H9 (cell line): ENCODE measurements at regions not wholly inside any gene's neighbourhood (a gene's known extent, or its start where the extent isn't known, plus 50 kb on each side); places are given as distances from the start of the nearest gene placed in this dataset.

Source experiments
- DNase-seq: peaks from one replicate; pipeline ENCODE4 v3.0.0-alpha.2; 2017
- H2AFZ ChIP-seq: one replicate; pipeline ENCODE4 v1.6.1; 2013; ENCODE audit warnings: mild to moderate bottlenecking, low read length, control low read depth, moderate library complexity
- H2AK5ac ChIP-seq: 2 replicates; pipeline ENCODE4 v1.6.1; 2013; ENCODE audit warnings: low read length, control low read depth, mixed read lengths; ENCODE audit not compliant: insufficient read length
- H2BK120ac ChIP-seq: one replicate; pipeline ENCODE4 v1.6.1; 2013; ENCODE audit warnings: low read depth, mild to moderate bottlenecking, low read length, control low read depth, inconsistent platforms; ENCODE audit not compliant: poor library complexity, severe bottlenecking
- H2BK12ac ChIP-seq: 2 replicates; pipeline ENCODE4 v1.6.1; 2013; ENCODE audit warnings: low read length, control low read depth, mixed read lengths, low read depth; ENCODE audit not compliant: insufficient read length
- H2BK15ac ChIP-seq: 2 replicates; pipeline ENCODE4 v1.6.1; 2013; ENCODE audit warnings: low read depth, low read length, control low read depth
- H2BK20ac ChIP-seq: one replicate; pipeline ENCODE4 v1.6.1; 2013; ENCODE audit warnings: low read depth, mild to moderate bottlenecking, low read length, control low read depth, inconsistent platforms; ENCODE audit not compliant: poor library complexity, severe bottlenecking
- H2BK5ac ChIP-seq: 2 replicates; pipeline ENCODE4 v1.6.1; 2013; ENCODE audit warnings: low read length, control low read depth, mixed read lengths; ENCODE audit not compliant: insufficient read length
- H3K14ac ChIP-seq: 2 replicates; pipeline ENCODE4 v1.6.1; 2013; ENCODE audit warnings: low read length, control low read depth; ENCODE audit not compliant: insufficient read depth
- H3K18ac ChIP-seq: 2 replicates; pipeline ENCODE4 v1.6.1; 2013; ENCODE audit warnings: low read depth, mild to moderate bottlenecking, mixed read lengths, low read length, control low read depth; ENCODE audit not compliant: insufficient read length
- H3K23ac ChIP-seq: 2 replicates; pipeline ENCODE4 v1.6.1; 2013; ENCODE audit warnings: low read length, control low read depth, mixed read lengths, low read depth; ENCODE audit not compliant: insufficient read length
- H3K23me2 ChIP-seq: 2 replicates; pipeline ENCODE4 v1.6.1; 2013; ENCODE audit warnings: low read depth, mild to moderate bottlenecking, mixed read lengths, low read length, control low read depth; ENCODE audit not compliant: insufficient read length, poor library complexity, severe bottlenecking
- H3K27ac ChIP-seq: 2 replicates; pipeline ENCODE4 v1.5.1; 2013; ENCODE audit warnings: low read length, control low read depth, mixed read lengths, low read depth; ENCODE audit not compliant: insufficient read length
- H3K27me3 ChIP-seq: 2 replicates; pipeline ENCODE4 v1.6.1; 2013; ENCODE audit warnings: low read length, control low read depth, inconsistent platforms; ENCODE audit not compliant: insufficient read depth
- H3K4ac ChIP-seq: 2 replicates; pipeline ENCODE4 v1.6.1; 2013; ENCODE audit warnings: low read depth, mild to moderate bottlenecking, control low read depth, inconsistent platforms, low read length, moderate library complexity
- H3K4me1 ChIP-seq: 2 replicates; pipeline ENCODE4 v1.6.1; 2013; ENCODE audit warnings: low read length, control low read depth, inconsistent platforms; ENCODE audit not compliant: insufficient read depth
- H3K4me2 ChIP-seq: 2 replicates; pipeline ENCODE4 v1.6.1; 2013; ENCODE audit warnings: low read length, control low read depth, mixed read lengths; ENCODE audit not compliant: insufficient read length, insufficient read depth
- H3K56ac ChIP-seq: 2 replicates; pipeline ENCODE4 v1.6.1; 2013; ENCODE audit warnings: low read depth, mild to moderate bottlenecking, mixed read lengths, low read length, control low read depth; ENCODE audit not compliant: insufficient read length
- H3K79me1 ChIP-seq: 2 replicates; pipeline ENCODE4 v1.6.1; 2013; ENCODE audit warnings: low read depth, mild to moderate bottlenecking, moderate library complexity, low read length, control low read depth, inconsistent platforms; ENCODE audit not compliant: insufficient read depth, poor library complexity, severe bottlenecking
- H3K79me2 ChIP-seq: 2 replicates; pipeline ENCODE4 v1.6.1; 2013; ENCODE audit warnings: low read length, control low read depth, inconsistent platforms; ENCODE audit not compliant: insufficient read depth
- H3K9ac ChIP-seq: 2 replicates; pipeline ENCODE4 v1.6.1; 2013; ENCODE audit warnings: low read length, control low read depth, mixed read lengths; ENCODE audit not compliant: insufficient read length; ENCODE audit errors: extremely low read depth
- H3K9me3 ChIP-seq: one replicate; pipeline ENCODE4 v1.6.1; 2013; ENCODE audit warnings: low read depth, low read length, inconsistent platforms; ENCODE audit not compliant: control insufficient read depth
- H3T11ph ChIP-seq: one replicate; pipeline ENCODE4 v1.6.1; 2013; ENCODE audit warnings: mild to moderate bottlenecking, low read length, control low read depth, inconsistent platforms
- H4K20me1 ChIP-seq: one replicate; pipeline ENCODE4 v1.6.1; 2013; ENCODE audit not compliant: control insufficient read depth, insufficient read length, insufficient read depth
- H4K5ac ChIP-seq: 2 replicates; pipeline ENCODE4 v1.6.1; 2013; ENCODE audit warnings: low read depth, mild to moderate bottlenecking, mixed read lengths, low read length, control low read depth; ENCODE audit not compliant: insufficient read length
- H4K8ac ChIP-seq: replicated peaks from 2 replicates; pipeline ENCODE4 v1.6.1; 2013; ENCODE audit warnings: low read length, control low read depth, mixed read lengths, low read depth; ENCODE audit not compliant: insufficient read length
- H4K91ac ChIP-seq: 2 replicates; pipeline ENCODE4 v1.6.1; 2013; ENCODE audit warnings: low read depth, mild to moderate bottlenecking, moderate library complexity, mixed read lengths, low read length, control low read depth; ENCODE audit not compliant: insufficient read length
- H3K27ac Mint-ChIP-seq, 3 experiments: 2 replicates in 2 of 3; 3 replicates in 1 of 3; pipeline ENCODE4 v1.8.0; 2020 to 2021; ENCODE audit warnings: mixed read lengths in 3 of 3, mild to moderate bottlenecking in 1 of 3, moderate library complexity in 1 of 3
- H3K27me3 Mint-ChIP-seq: 2 replicates; pipeline ENCODE4 v1.8.0; 2021; ENCODE audit warnings: low read depth, mild to moderate bottlenecking, moderate library complexity, mixed read lengths
- H3K36me3 Mint-ChIP-seq, 3 experiments: 2 replicates in 2 of 3; 3 replicates in 1 of 3; pipeline ENCODE4 v1.8.0; 2020 to 2021; ENCODE audit warnings: low read depth in 3 of 3, mixed read lengths in 3 of 3; ENCODE audit not compliant: insufficient read depth in 1 of 3
- H3K4me1 Mint-ChIP-seq, 2 experiments: 2 replicates each; pipeline ENCODE4 v1.8.0; 2020; ENCODE audit warnings: mixed read lengths in 2 of 2
- H3K4me3 Mint-ChIP-seq, 2 experiments: 2 replicates in 1 of 2; 3 replicates in 1 of 2; pipeline ENCODE4 v1.8.0; 2020 to 2021; ENCODE audit warnings: mild to moderate bottlenecking in 2 of 2, mixed read lengths in 2 of 2, moderate library complexity in 1 of 2
- H3K9me3 Mint-ChIP-seq, 2 experiments: 2 replicates in 1 of 2; 3 replicates in 1 of 2; pipeline ENCODE4 v1.8.0; 2020; ENCODE audit warnings: mild to moderate bottlenecking in 2 of 2, mixed read lengths in 2 of 2, moderate library complexity in 1 of 2
- WGBS: extraction: QIAGEN DNeasy Blood & Tissue Kit; methylation state at CpG from one replicate; pipeline ENCODE4 v1.1.7; 2013; ENCODE audit warnings: missing lambda C conversion rate, low lambda C conversion rate, mixed read lengths; ENCODE audit not compliant: insufficient read length; ENCODE audit errors: extremely low coverage; 5-methylcytosine and 5-hydroxymethylcytosine counted together
- TF ChIP-seq, protein P1 (sequence below): fragments of 200-600 bp; sonication (generic); conservative IDR thresholded peaks from 3 replicates; pipeline ENCODE4 v1.8.0; 2021; ENCODE audit warnings: antibody characterized with exemption, mild to moderate bottlenecking

DNA sequence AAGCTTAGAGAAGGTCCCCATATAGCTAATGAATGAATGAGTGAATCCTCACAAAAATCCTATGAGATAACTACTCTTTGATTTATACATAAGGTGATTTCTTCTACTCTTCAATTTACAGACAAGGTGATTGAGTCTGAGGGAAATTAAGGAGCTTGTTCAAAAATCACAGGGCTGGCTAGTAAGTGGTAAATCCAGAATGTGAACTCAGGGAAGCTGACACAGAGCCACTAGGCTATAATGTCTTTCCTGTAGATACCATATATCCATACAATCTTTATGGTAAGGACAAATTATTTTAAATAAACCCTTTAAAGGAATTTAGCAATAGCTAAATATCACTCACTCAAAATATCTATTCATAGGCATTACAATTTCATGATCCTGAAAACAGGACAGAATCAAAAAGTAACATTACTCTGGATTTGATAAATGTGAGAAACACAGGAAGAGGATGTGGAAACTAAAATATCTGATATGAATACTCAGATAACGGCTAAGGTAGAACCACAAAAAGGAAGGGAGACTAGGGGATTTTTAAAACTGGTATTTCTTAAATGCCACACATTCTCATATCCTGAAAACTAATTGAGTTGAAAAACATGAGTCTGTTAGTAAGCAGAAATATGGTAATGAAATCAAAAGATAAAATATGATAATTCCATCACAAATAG lies 108.2 kb downstream of the NBPF12 start:
- no peaks in the 10 kb centered on the region for H3K27me3 ChIP-seq
- no peak overlapping the region for H2BK12ac ChIP-seq
- no peaks in the 10 kb centered on the region for H3K79me2 ChIP-seq
- no peak overlapping the region for H4K8ac ChIP-seq
- no peak overlapping the region for H3K14ac ChIP-seq
- no peak overlapping the region for H3K27ac ChIP-seq
- H4K20me1 ChIP-seq = no peaks in the 10 kb centered on the region
- no peak overlapping the region for H2BK5ac ChIP-seq
- no peak overlapping the region for H3K4me3 Mint-ChIP-seq
- no CpG with 5 or more reads among the region's 1 CpG for WGBS
- no peaks in the 10 kb centered on the region for H3K23me2 ChIP-seq
- no peak overlapping the region for H2BK20ac ChIP-seq
- H4K5ac ChIP-seq = no peak overlapping the region
- TF ChIP-seq, protein P1, sequence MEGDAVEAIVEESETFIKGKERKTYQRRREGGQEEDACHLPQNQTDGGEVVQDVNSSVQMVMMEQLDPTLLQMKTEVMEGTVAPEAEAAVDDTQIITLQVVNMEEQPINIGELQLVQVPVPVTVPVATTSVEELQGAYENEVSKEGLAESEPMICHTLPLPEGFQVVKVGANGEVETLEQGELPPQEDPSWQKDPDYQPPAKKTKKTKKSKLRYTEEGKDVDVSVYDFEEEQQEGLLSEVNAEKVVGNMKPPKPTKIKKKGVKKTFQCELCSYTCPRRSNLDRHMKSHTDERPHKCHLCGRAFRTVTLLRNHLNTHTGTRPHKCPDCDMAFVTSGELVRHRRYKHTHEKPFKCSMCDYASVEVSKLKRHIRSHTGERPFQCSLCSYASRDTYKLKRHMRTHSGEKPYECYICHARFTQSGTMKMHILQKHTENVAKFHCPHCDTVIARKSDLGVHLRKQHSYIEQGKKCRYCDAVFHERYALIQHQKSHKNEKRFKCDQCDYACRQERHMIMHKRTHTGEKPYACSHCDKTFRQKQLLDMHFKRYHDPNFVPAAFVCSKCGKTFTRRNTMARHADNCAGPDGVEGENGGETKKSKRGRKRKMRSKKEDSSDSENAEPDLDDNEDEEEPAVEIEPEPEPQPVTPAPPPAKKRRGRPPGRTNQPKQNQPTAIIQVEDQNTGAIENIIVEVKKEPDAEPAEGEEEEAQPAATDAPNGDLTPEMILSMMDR = no peak
- H3K56ac ChIP-seq = no peak overlapping the region
- H3K4me1 Mint-ChIP-seq = no peaks in the 10 kb centered on the region
- no peaks in the 10 kb centered on the region for H3K79me1 ChIP-seq
- no peak overlapping the region for H3K23ac ChIP-seq
- no peak overlapping the region for H3K9ac ChIP-seq
- no peak overlapping the region for H2AFZ ChIP-seq
- H3K9me3 ChIP-seq = no peaks in the 10 kb centered on the region
- no peak overlapping the region for H3T11ph ChIP-seq
- no peak overlapping the region; a peak in 1 of 7 replicates for H3K27ac Mint-ChIP-seq
- no peak overlapping the region for H2BK120ac ChIP-seq
- no peaks in the 10 kb centered on the region for H3K4me1 ChIP-seq
- no peak overlapping the region for H4K91ac ChIP-seq
- no peak overlapping the region for H3K18ac ChIP-seq
- DNase-seq = no peak
- no peak overlapping the region for H3K4me2 ChIP-seq
- H2BK15ac ChIP-seq = no peak overlapping the region
- no peak overlapping the region for H3K4ac ChIP-seq
- H2AK5ac ChIP-seq = no peak overlapping the region
- peaks cover 3% of the 10 kb centered on the region; the same call in 1 of the 2 replicates for H3K27me3 Mint-ChIP-seq
- no peaks in the 10 kb centered on the region for H3K36me3 Mint-ChIP-seq
- H3K9me3 Mint-ChIP-seq = no peaks in the 10 kb centered on the region
